Heart left ventricle (tissue), 13 donors: ENCODE measurements at regions not wholly inside any gene's neighbourhood (a gene's known extent, or its start where the extent isn't known, plus 50 kb on each side); places are given as distances from the start of the nearest gene placed in this dataset.

ENCODE experiments used
- CTCF ChIP-seq, 12 donors: fragments of 200-600 bp; sonication (generic) in 4 of 12; IDR thresholded peaks; one replicate each; pipeline versions ENCODE4 v1.5.0 to v1.8.0; 2018 to 2022; ENCODE audit warnings: antibody characterized with exemption in 12 of 12, mild to moderate bottlenecking in 5 of 12
- POLR2A ChIP-seq, 2 donors: fragments of 450-650 bp; IDR thresholded peaks; one replicate each; pipeline ENCODE4 v1.6.1; 2017; ENCODE audit warnings: antibody characterized with exemption in 2 of 2, mild to moderate bottlenecking in 2 of 2, moderate library complexity in 2 of 2
- donor health status: ischemic (EF 13 %, LVEDD 7.1; RV severe dilation, severe dysfunction).
- donor health status: DM: no; HTN: yes; CAD: no.
- donor health status: DM: no; HTN: no; CAD: no.
- donor health status: ischemic (EF 25% LVEDD 6.9; RV normal size, moderate dysfunction).
- donor health status: ischemic (EF 25% LVEDD 5.7; RV mildly dilated, moderate dysfunction).
- donor health status: ischemic (EF 35%, LVEDD 5.7; RV mildly dilated, moderate dysfunction).
- donor health status: nonischemic (EF 11% LVEDD 7.7; RV severe dilation, severe dysfunction).
- donor health status: DM: yes; HTN: yes; CAD: no.
- donor health status: PGD.
- donor health status: ischemic (EF 29% LVEDD 5.4; RV normal size, mild dysfunction).
- donor health status: nonischemic (EF 23%, LVEDD 6.1; RV moderate dilation, normal function).

DNA sequence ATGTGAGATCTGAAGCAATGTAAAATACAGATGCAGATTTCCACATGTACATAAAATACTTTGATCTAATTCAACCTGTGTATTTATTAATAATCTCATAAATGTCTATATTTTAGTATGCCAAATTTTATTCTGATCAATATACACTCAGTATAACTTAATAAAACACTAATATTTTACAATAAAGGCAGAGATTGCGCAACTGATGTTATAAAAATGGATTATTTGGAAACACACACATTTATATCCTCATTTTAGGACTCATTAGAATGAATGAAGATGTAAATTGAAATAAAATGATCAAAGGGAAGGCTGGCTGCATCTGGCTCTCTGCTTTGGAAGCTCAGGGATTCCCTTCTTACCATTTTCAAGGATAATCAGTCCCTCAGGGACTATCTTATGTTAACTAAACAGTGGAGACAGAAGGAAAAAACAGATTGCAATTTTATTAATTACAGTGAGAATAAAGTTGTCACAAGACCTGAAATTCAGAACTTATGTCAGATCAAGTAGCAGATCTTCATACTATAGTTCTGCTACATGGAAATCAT is 900.9 kb upstream of the EPHA5 start:
- no peak for TF ChIP-seq CTCF (IDR thresholded peaks at IDR 0.05)
- no peak for TF ChIP-seq POLR2A (IDR thresholded peaks at IDR 0.05)
